Renal cortical epithelial cell (primary cell): ENCODE measurements at regions not wholly inside any gene's neighbourhood (a gene's known extent, or its start where the extent isn't known, plus 50 kb on each side); places are given as distances from the start of the nearest gene placed in this dataset.

Experiments used
- DNase-seq: peaks from one replicate; pipeline ENCODE4 v3.0.0-alpha.2; 2011; ENCODE audit warnings: low read depth

- no peak for DNase-seq
Observed at GRCh38 chr15:56868170-56868569, 50.3 kb upstream of the TCF12 start.

GRCh38 chr15:56866803-56867202 is 51.6 kb upstream of the TCF12 start:
- DNase-seq = no peak

GRCh38 chr15:56857828-56858227 is 60.6 kb upstream of the TCF12 start:
- DNase-seq = no peak

- DNase-seq = no peak
Observed at GRCh38 chr15:56856934-56857333, 61.5 kb upstream of the TCF12 start.

GRCh38 chr15:56844892-56845291 is 73.6 kb upstream of the TCF12 start:
- no peak for DNase-seq

- no peak for DNase-seq
Observed at GRCh38 chr15:56844471-56844870, 74.0 kb upstream of the TCF12 start.

GRCh38 chr15:56839641-56840040 is 78.8 kb upstream of the TCF12 start:
- DNase-seq = no peak

GRCh38 chr15:56839099-56839498 is 79.3 kb upstream of the TCF12 start:
- DNase-seq = no peak

- no peak for DNase-seq
Observed at GRCh38 chr15:56838085-56838484, 80.4 kb upstream of the TCF12 start.

- DNase-seq = peak; percentile 28
Observed at GRCh38 chr15:56837273-56837672, 81.2 kb upstream of the TCF12 start.

- DNase-seq = peak; percentile 65
Observed at GRCh38 chr15:56835718-56836171, 82.7 kb upstream of the TCF12 start.

GRCh38 chr15:56832125-56832524 is 86.3 kb upstream of the TCF12 start:
- peak; percentile 47 for DNase-seq

GRCh38 chr15:56831467-56832005 is 86.9 kb upstream of the TCF12 start:
- DNase-seq = no peak

- DNase-seq = no peak
Observed at GRCh38 chr15:56824175-56824574, 90.9 kb upstream of the ZNF280D start.

- peak; percentile 59 for DNase-seq
Observed at GRCh38 chr15:56821721-56822425, 88.6 kb upstream of the ZNF280D start.

GRCh38 chr15:56820333-56820732 is 87.0 kb upstream of the ZNF280D start:
- DNase-seq = no peak

- peak; percentile 90 for DNase-seq
Observed at GRCh38 chr15:56817321-56818080, 84.2 kb upstream of the ZNF280D start.

GRCh38 chr15:56816781-56817180 is 83.5 kb upstream of the ZNF280D start:
- peak; percentile 4 for DNase-seq

GRCh38 chr15:56815247-56815646 is 81.9 kb upstream of the ZNF280D start:
- no peak for DNase-seq

GRCh38 chr15:56814429-56814828 is 81.1 kb upstream of the ZNF280D start:
- DNase-seq = no peak

GRCh38 chr15:56813995-56814394 is 80.7 kb upstream of the ZNF280D start:
- DNase-seq = no peak

GRCh38 chr15:56812961-56813360 is 79.7 kb upstream of the ZNF280D start:
- DNase-seq = no peak

- no peak for DNase-seq
Observed at GRCh38 chr15:56812221-56812620, 78.9 kb upstream of the ZNF280D start.
